ENCODE measurements at regions not wholly inside any gene's neighbourhood (a gene's known extent, or its start where the extent isn't known, plus 50 kb on each side); places are given as distances from the start of the nearest gene placed in this dataset.
"Not testable (repeated sequence)": the region's sequence is repeated elsewhere in the genome, so short reads cannot be mapped to it uniquely, and the experiment has no call there.

DNA sequence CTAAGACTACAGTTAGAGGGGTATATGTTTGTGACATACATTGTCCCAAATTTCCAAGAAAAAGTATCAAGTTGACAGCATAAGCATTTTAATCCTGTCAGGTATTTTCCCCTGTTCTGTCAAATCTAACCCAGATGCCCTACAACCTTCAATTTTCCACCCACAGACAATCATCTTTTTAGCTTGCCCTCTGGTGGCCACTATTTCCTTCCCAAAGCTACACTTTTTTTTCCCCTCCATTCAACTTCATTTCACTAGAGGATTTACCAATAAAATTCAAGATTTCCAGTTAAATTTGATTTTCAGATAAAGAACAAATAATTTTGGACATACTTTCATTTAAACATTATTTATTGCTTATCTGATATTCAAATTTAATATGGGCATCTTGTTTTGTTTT lies 286.6 kb downstream of the TENT5A start:
- DNase-seq = peak; percentile 37

DNA sequence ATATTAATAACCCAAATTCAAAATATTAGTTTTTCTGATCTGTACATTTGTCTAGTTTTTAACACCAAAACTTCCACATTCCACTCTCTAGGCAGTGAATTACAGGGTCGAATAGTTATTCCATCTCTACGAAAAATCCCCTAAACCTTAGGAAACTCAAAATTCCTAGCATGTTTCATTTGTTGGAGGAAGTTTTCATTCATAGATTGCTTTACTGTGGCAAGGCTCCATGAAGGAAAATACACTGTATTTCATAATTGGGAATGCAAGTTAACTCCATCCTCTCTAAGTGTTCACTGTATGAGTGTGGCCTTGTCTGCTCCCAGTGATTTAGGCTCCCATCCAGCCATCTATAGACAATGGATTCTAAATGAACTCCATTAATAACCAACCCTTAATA lies 296.1 kb downstream of the TENT5A start:
- no peak for DNase-seq

DNA sequence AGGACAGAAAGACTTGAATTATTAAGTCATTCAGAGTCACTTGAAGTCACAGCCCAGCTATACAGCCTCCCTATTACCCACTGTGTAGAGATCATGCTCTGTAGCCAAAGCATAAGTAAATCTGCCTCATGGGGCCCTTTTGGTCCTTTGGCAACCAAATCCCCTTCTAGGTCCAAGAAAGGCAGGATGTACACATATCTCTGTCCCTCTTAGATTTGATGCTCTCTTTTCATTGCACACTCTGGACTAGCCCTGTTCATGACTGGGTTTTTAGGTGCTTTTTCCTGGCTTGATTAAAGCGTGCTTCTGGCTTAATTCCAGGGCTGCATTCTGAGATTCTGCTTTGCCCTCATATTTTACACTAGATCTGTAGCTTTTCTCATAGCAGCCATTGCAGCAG lies 296.8 kb downstream of the TENT5A start:
- no peak for DNase-seq

DNA sequence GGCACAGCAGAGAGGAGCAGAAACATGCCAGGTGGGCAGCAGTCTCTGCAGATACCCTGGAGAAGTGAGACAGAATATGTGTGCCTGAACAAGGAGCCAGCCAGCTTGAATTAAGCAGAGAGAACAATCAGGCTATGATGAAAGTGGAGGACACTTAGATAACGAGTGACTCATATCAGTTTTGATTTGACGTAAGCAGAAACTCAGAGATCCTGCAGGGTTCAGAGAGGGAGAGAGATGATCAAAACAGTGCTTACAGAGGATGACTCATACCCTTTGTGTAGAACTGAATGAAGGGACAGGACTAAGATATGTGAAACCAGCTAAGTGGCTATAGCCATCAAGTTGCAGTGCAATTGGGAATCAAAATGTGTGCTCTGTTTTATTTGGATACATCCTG lies 300.7 kb downstream of the TENT5A start:
- DNase-seq = peak; percentile 83

- peak; percentile 62 for DNase-seq
Observed at GRCh38 chr6:81450180-81450579, 302.3 kb downstream of the TENT5A start.

- no peak for DNase-seq
Observed at GRCh38 chr6:81446509-81446908, 306.0 kb downstream of the TENT5A start.

- no peak for DNase-seq
Observed at GRCh38 chr6:81439417-81439816, 313.1 kb downstream of the TENT5A start.

- no peak for DNase-seq
Observed at GRCh38 chr6:81436990-81437389, 315.5 kb downstream of the TENT5A start.

DNA sequence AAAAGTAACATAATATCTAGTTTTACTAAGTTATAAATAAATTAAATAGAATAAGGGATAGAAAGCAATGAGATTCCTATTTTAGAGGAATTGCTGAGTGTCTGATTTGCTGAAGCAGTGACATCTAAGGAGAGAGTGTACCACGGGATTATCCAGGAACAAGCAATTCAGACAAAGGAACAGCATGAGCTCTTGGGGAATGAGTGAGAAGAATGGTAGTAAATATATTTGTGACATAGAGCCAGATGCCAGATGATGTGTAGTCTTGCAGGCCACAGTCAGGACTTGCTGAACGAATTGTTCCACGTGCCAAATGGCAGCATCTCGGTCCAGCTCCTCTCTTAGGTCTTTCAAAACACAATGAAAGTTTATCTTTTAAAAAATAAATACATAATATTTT lies 339.2 kb downstream of the TENT5A start:
- DNase-seq = no peak

- peak; percentile 79 for DNase-seq
Observed at GRCh38 chr6:81401970-81402690, 350.4 kb downstream of the TENT5A start.

GRCh38 chr6:81396916-81397315 lies 355.6 kb downstream of the TENT5A start:
- DNase-seq = no peak

- DNase-seq = no peak
Observed at GRCh38 chr6:81387163-81387562, 365.3 kb downstream of the TENT5A start.

DNA sequence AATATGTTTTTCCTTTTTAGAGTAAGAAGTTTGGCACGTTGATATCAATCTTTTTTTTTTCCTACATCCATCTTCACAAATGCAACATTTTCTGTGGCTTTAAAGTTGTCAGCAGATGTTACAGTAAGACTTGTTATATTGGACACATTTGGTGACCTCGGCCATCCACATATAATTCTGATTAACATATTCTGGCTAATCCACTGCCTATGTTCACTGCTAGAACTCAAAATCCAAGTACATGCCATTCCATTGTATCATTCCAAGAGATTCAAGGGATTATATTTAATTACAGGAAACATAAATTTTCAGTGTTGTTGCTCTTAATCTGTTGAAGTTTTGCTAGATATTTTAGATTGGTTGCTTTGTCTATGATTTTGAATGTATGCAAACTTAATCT lies 367.6 kb downstream of the TENT5A start:
- peak; percentile 17 for DNase-seq

DNA sequence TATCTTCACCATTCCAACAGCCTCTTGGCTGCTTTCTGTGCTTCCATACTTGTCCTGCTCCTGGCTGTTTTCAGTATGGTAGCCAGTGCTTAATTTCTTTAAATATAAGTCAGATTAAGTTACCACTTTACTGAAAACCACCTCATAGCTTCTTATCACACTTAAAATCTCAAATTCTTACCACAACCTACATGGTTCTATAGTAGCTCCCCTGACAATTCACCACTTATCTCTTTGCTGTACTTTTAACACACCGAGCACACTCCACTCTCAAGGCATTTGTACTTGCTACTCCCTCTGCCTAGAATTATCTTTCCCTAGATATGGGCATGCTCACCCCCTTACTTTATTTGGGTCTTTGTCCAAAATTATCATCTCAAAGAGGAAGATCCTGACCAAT lies 369.0 kb downstream of the TENT5A start:
- DNase-seq = no peak

GRCh38 chr6:81382852-81383251 lies 369.6 kb downstream of the TENT5A start:
- no peak for DNase-seq

DNA sequence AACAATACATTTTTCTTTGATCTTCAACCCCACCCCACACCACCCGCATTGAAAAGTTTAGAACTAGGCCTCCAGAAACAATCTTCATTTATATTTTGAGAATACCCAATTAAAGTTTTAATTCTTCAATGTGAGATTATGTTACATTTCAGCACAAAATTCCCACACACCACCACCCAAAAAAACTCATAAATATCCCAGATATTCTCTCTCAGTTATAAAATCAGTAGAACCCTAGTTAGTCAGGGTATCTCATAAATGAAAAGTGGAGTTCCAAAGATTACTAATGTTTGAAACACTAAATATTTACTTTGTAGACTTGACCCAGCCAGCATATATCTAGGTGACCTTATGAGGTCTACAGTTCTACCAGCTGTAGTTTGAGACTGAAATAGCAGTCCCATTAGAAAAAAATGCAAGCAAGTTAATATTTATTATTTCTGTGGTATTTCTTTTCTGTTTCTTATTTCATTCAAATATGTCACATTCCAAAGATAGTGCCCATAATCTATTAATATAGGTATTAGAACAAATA lies 371.0 kb downstream of the TENT5A start:
- DNase-seq = no peak

DNA sequence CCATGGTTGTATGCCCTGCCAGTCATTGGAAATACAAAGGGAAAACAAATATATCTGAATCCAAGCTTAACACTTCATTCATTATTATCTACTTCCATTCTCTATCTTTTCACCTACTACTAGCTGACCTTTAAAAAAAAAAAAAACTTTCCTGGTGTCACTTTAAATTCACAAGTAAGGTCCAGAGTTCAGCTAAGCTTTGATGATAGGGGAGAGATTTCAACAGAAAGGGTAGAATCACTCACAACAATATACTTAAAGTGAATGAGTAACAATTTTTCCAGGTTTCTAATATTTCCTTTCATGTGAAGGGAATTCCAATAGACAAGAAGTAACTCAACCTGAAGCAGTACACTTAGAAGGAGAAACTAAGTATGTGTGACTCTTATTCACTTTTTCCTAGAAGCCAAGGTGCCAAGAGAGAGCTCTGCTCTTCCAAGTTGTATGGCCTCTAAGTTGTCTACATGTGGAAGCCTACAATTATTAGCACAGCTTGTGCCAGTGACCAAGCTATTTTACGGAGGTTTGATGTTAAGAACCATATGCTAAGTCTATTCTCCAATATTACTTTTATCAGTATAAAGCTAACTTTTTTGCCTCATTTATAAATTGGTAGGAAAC lies 371.7 kb downstream of the TENT5A start:
- DNase-seq = no peak

DNA sequence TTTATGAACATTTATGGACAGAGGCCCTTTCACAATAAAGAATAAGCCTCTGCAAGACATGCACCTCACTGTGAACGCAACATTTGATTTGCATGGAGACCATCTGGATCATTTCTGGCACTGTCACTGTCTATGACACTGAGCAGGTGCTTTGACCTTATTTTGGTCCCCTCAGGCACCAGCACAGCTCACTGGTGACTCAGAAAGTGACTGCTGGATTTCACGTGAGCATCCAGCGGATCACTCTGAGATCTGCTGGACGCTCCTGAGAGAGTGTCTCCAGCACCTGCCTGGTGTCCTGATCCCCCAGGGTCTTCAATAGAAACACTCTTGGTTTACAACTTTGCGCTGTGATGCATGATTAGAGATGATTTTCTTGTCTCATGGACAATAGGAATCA lies 375.7 kb downstream of the TENT5A start:
- no peak for DNase-seq

GRCh38 chr6:81373414-81373813 lies 379.1 kb downstream of the TENT5A start:
- DNase-seq = no peak

- DNase-seq = no peak
Observed at GRCh38 chr6:81371930-81372329, 380.6 kb downstream of the TENT5A start.

DNA sequence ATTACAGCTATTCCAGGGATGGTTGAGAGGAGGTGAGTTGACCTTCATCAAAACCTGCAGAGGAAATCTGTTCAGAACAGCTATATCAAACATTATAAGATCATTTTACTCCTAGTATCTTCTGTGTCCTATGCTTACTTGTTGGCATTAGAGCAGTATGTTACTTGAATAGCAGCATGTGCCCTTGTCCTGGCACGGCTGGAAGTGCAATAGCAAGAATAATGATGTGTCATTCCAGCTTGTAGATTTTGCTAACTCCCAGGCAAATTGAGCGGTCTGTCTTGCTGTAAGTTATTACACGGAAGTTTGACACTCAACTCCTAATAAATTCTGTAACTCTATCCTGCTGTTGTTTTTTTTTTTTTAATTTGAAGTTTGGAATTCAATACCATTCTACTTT lies 385.5 kb downstream of the TENT5A start:
- no peak for DNase-seq

DNA sequence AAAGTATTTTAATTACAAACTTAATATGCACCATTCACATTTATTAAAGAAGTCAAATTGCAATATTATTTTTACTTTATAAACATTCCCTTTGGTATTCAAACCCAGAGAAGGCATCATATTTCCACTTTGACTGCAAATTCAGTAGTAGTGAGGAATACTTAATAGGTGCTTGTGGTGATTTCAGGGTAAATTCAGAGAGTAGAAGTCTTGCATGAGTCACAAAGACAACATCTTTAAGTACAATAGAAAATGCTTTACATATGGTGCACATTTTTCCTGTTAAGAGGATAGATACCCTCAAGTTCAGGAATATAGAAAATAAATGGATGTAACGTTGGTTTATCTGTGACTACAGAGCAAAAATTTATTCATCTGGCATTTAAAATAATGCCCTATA lies 390.2 kb downstream of the TENT5A start:
- peak; percentile 88 for DNase-seq

- no peak for DNase-seq
Observed at GRCh38 chr6:81353262-81353661, 399.2 kb downstream of the TENT5A start.

- DNase-seq = not testable (repeated sequence)
Observed at GRCh38 chr6:81344026-81344425, 408.5 kb downstream of the TENT5A start.

Data from fibroblast of skin of back (primary cell).